ENCODE measurements at regions not wholly inside any gene's neighbourhood (a gene's known extent, or its start where the extent isn't known, plus 50 kb on each side); places are given as distances from the start of the nearest gene placed in this dataset.

- TF ChIP-seq EZH2phosphoT487 (IDR thresholded peaks at IDR 0.05; ENCODE audit: low read depth), result no peak
- TF ChIP-seq, protein P1, sequence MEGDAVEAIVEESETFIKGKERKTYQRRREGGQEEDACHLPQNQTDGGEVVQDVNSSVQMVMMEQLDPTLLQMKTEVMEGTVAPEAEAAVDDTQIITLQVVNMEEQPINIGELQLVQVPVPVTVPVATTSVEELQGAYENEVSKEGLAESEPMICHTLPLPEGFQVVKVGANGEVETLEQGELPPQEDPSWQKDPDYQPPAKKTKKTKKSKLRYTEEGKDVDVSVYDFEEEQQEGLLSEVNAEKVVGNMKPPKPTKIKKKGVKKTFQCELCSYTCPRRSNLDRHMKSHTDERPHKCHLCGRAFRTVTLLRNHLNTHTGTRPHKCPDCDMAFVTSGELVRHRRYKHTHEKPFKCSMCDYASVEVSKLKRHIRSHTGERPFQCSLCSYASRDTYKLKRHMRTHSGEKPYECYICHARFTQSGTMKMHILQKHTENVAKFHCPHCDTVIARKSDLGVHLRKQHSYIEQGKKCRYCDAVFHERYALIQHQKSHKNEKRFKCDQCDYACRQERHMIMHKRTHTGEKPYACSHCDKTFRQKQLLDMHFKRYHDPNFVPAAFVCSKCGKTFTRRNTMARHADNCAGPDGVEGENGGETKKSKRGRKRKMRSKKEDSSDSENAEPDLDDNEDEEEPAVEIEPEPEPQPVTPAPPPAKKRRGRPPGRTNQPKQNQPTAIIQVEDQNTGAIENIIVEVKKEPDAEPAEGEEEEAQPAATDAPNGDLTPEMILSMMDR (IDR thresholded peaks at IDR 0.05; ENCODE audit: low read depth, low read length), result no peak
Measured at GRCh38 chr7:39825401-39825980, 124.6 kb upstream of the CDK13 start.

Data from OCI-LY3 (cell line).